ENCODE measurements at regions not wholly inside any gene's neighbourhood (a gene's known extent, or its start where the extent isn't known, plus 50 kb on each side); places are given as distances from the start of the nearest gene placed in this dataset.

DNA sequence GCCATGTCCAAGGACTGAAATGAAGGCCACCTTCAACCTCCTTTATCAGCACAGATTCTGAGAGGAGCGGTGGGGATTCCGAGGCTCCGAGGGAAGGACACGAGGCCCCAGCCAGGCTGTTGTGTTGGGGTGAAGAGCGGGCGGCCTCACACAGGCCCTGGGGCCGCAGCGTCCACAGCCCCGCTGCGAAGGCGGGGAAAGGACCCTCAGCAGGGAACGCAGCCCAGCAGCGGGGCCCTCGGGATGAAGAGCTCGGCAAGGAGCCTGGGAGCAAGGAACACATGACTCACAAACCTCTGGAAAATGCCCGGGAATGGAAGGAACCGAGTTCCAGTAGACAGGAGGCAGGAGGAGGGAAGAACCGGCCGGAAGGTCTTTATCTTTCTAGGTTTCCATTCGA lies 227.2 kb downstream of the BRD1 start:
- H3K27me3 ChIP-seq (ENCODE audit: control insufficient read depth, insufficient read depth, low read length) = no peaks in the 10 kb centered on the region
- H3K4me3 ChIP-seq (ENCODE audit: insufficient read depth, low read depth, low read length) = no peak overlapping the region
- no peaks in the 10 kb centered on the region for H3K36me3 ChIP-seq (replicated peaks; ENCODE audit: control insufficient read depth, insufficient read depth, low read length)
- DNase-seq = peak; percentile 51

DNA sequence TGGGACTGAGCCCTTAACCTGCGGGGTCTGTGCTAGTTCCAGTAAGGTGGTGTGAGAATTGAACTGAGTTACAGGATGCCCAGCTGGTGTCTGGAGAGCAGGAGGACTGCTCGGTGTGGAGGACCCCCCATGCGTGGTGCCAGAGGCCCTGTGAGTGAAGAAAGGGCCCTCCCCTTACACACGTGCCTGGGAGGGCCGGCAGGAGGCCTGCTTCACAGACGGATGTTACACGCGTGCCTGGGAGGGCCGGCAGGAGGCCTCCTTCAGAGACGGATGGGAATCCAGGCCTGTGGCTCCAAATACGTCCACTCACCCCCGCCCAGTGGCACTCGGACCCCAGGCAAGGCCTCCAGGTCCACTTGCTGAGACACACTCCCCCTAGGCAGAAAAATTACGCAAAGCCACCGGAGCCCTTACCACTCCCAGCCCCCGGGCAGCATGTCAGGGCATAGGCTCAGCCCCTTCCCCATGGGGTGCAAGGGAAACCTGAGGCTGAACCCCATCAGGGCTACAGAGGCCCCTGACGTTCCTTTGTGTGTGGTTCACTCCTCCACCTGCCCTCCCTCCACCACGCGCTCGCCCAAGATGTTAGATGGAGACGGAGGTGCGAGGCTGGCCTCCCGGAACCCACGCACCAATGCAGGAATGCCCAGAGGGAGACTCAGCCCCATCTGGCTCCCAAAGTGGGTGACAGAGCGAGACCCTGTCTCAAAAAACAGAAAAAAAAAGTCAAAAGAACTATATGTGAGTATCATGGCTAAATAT lies 227.8 kb downstream of the BRD1 start:
- no peaks in the 10 kb centered on the region for H3K27me3 ChIP-seq (ENCODE audit: control insufficient read depth, insufficient read depth, low read length)
- H3K4me3 ChIP-seq (ENCODE audit: insufficient read depth, low read depth, low read length) = no peak overlapping the region
- H3K36me3 ChIP-seq (replicated peaks; ENCODE audit: control insufficient read depth, insufficient read depth, low read length) = no peaks in the 10 kb centered on the region

DNA sequence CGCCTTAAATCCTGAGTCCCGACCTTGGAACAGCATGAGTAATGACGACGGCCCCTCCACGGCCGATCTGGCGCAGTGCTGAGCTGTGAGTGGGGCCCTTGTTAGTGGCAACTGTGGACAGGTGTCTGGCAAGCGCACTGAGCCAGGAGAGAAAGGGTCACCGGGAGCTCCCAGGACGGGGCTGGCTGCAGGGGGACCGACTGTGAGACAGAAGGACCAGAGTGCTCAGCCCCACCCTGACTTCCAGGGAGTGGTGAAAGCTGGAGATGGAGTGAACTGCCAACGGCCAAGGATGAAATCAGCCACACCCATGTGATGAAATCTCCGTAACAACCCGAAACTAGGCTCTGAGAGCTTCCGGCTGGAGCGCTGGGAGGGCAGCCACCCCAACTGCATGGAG lies 228.6 kb downstream of the BRD1 start:
- Histone ChIP-seq H3K36me3 (replicated peaks; ENCODE audit: control insufficient read depth, insufficient read depth, low read length) (no peaks in the 10 kb centered on the region), H3K4me3 (ENCODE audit: insufficient read depth, low read depth, low read length) (no peak overlapping the region), H3K27me3 (ENCODE audit: control insufficient read depth, insufficient read depth, low read length) (no peaks in the 10 kb centered on the region)
- DNase-seq = no peak

More for the DNA sequence above, 227.8 kb downstream of the BRD1 start:
- peak; percentile 40 for DNase-seq

DNA sequence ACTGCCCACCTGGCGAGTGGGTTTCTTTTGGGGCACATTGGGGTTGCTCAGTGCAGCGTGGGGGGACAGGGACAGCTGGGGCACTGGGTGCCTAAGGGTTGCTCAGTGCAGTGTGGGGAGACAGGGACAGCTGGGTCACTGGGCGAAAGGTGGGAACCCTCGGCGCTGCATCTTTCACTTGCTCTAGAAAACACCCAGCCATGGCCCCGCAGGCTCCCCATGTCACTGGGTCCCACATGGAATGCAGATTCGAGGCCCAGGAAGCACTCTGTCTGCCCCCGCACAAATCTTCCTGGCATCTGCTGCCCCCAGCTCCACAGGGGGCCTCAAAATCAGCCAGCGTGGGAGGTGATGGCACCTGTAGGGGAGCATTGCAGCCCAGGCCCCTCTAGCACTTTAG lies 229.3 kb downstream of the BRD1 start:
- Histone ChIP-seq H3K36me3 (replicated peaks; ENCODE audit: control insufficient read depth, insufficient read depth, low read length) (no peaks in the 10 kb centered on the region), H3K4me3 (ENCODE audit: insufficient read depth, low read depth, low read length) (no peak overlapping the region), H3K27me3 (ENCODE audit: control insufficient read depth, insufficient read depth, low read length) (no peaks in the 10 kb centered on the region)
- DNase-seq = no peak

DNA sequence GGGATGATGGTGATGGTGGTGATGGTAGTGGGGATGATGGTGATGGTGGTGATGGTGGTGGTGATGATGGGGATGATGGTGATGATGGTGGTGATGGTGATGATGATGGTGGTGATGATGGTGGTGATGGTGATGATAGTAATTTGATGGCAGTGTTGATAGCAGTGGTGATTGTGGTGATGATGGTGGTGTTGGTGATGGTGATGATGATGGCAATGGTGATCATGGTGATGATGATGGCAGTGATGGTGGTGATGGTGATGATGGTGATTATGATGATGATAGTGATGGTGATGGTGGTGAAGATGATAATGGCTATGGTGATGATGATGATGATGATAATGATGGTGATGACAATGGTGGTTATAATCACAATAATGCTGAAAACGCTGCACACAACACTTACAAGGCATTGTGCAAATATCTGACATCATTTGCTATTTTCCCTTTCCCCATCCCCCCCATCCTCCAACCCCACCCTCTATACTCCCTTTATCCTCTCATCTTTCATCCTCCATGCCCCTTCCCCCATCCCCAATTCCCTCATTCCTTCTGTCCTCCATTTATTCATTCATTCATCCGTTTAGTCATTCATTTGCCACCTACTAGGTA lies 230.1 kb downstream of the BRD1 start:
- no peak overlapping the region for H3K4me3 ChIP-seq (ENCODE audit: insufficient read depth, low read depth, low read length)
- DNase-seq = no peak
- no peaks in the 10 kb centered on the region for H3K36me3 ChIP-seq (replicated peaks; ENCODE audit: control insufficient read depth, insufficient read depth, low read length)
- no peaks in the 10 kb centered on the region for H3K27me3 ChIP-seq (ENCODE audit: control insufficient read depth, insufficient read depth, low read length)

DNA sequence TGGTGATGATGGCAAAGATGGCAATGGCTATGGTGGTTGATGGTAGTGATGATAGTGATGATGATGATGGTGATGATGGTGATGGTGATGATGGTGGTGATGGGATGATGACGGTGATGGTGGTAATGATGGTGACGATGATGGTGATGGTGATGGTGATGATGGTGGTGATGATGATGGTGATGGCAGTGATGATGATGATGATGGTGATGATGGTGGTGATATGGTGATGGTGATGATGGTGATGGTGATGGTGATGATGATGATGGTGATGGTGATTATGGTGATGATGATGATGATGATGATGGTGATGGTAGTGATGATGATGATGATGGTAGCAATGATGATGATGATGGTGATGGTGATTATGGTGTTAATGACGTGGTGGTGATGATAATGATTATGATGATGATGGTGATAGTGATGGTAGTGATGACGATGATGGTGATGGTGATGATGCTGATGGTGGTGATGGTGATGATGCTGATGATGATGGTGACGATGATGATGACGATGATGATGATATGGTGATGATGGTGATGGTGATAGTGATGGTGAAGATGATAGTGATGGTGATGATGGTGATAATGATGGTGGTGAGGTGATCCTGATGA lies 232.1 kb downstream of the BRD1 start:
- Histone ChIP-seq H3K4me3 (ENCODE audit: insufficient read depth, low read depth, low read length) (no peak overlapping the region), H3K27me3 (ENCODE audit: control insufficient read depth, insufficient read depth, low read length) (no peaks in the 10 kb centered on the region), H3K36me3 (replicated peaks; ENCODE audit: control insufficient read depth, insufficient read depth, low read length) (no peaks in the 10 kb centered on the region)
- DNase-seq = no peak

DNA sequence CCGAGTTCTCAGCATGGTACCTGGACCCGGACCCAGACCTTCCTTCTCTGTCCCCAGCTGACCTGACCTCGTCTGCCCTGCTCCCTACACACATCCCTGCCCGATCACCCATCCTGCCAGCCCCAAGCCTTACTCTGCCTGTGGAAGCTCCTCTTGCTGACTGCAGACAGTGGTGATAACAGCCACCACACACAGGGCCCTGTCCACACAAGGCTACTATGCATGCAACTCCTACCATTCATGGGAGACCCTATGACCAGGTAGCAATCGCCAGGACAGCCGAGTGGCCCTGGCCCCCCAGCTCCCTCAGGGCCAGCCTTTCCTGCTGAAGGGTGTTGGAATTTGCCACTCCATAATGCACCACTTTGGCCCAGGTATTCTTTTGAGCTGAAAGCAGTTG lies 233.6 kb downstream of the BRD1 start:
- no peaks in the 10 kb centered on the region for H3K27me3 ChIP-seq (ENCODE audit: control insufficient read depth, insufficient read depth, low read length)
- DNase-seq = no peak
- no peak overlapping the region for H3K4me3 ChIP-seq (ENCODE audit: insufficient read depth, low read depth, low read length)
- no peaks in the 10 kb centered on the region for H3K36me3 ChIP-seq (replicated peaks; ENCODE audit: control insufficient read depth, insufficient read depth, low read length)

DNA sequence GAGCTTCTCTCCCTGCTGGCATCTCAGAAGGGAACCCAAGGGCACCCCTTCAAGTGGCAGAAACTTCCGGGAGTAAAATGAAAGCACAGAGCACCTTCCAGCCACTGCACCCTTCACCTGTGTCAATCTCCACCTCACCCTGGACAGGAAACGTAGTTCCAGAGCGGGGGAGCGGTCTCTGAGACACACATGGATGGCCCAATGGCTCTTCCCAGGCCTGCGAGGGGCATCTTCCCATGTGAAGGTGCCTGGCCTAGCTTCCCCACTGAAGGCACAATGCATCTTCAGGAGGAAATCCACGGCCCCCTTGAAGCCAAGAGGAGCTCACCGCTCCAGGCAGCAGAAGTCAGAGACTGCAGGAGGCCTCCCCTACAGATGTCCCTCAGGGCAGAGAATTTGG lies 234.2 kb downstream of the BRD1 start:
- Histone ChIP-seq H3K27me3 (ENCODE audit: control insufficient read depth, insufficient read depth, low read length) (no peaks in the 10 kb centered on the region), H3K36me3 (replicated peaks; ENCODE audit: control insufficient read depth, insufficient read depth, low read length) (no peaks in the 10 kb centered on the region), H3K4me3 (ENCODE audit: insufficient read depth, low read depth, low read length) (no peak overlapping the region)
- DNase-seq = no peak

DNA sequence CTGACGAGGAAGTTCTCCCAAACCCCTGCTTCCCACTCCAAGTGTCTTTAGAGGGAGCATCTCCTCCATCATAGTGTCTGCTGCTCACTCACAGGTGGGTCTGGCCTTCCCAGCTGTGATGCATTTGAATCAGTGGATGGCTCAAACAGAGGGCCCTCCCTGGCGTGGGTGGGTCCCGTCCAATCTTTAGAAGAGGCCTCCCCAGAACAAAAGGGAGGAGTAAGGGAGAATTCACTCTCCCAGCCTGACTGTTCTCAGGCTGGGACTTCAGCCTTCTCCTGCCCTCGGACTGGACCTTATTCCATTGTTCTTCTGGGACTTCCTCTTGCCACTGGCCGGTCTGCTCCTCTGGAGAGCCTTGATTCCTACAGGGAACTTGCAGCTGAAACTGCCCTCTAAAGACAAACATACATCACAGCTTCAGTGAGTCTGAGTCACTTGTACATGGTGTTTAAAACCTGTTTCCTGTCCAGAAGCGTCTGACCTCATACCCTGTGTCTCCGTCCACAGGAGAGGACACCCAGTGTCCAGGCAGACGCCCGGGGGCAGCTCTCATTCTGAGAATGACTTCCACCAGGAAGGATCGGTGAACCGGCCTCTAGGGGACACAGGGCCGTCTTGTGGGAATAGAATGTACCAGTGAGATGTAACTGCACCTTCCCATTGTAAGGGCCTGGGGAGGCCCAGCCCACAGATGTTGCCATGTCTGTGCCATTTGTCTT lies 234.7 kb downstream of the BRD1 start:
- Histone ChIP-seq H3K4me3 (ENCODE audit: insufficient read depth, low read depth, low read length) (no peak overlapping the region), H3K27me3 (ENCODE audit: control insufficient read depth, insufficient read depth, low read length) (no peaks in the 10 kb centered on the region), H3K36me3 (replicated peaks; ENCODE audit: control insufficient read depth, insufficient read depth, low read length) (no peaks in the 10 kb centered on the region)
- DNase-seq = no peak

DNA sequence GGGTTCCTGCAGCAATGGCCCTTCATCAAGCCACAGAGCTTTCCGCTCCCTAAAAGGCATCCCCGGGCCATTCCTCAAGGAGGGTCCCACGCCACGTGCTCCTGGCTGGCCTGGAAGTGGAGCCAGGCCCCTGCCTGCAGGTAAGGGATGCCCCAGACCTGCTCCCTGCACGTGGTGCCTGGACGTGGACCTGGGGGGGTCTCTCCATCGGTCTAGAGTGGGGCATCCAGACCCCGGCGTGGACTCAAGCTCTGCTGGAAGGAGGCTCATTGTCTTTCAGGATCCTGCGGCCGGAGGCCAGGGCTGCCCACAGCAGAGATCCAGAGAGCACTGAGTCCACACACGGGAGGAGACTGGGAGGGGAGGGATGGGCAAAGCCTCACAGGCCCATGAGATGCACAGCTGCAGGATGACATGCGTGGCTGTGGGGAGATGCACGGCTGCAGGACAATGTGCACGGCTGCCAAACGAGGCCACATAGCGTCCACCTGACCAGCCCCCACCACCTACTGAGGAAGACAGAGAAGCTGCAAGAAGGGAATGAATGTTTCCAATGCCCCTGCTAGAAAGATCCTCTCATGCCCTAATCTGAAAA lies 236.7 kb downstream of the BRD1 start:
- H3K36me3 ChIP-seq (replicated peaks; ENCODE audit: control insufficient read depth, insufficient read depth, low read length) = no peaks in the 10 kb centered on the region
- no peaks in the 10 kb centered on the region for H3K27me3 ChIP-seq (ENCODE audit: control insufficient read depth, insufficient read depth, low read length)
- DNase-seq = peak; percentile 41
- no peak overlapping the region for H3K4me3 ChIP-seq (ENCODE audit: insufficient read depth, low read depth, low read length)

DNA sequence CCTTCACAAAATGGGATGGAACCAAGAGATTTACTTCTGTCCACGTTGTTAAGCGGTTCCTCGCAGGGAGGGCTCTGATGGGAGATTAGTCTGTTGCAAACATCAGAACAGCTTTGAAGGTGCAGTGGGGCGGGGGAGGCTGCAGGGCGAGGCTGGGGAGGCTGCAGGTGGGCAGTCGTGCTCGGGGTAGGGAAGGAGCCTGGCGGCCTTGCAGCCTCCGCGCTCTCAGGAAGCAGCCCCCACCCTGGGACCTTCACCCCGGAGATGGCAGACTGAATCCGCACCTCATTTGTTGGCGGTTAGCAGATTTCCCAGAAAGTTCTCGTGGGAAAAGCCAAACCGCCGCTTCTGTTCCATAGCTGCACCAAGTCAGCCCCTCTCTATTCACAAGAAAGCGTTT lies 237.3 kb downstream of the BRD1 start:
- no peak overlapping the region for H3K4me3 ChIP-seq (ENCODE audit: insufficient read depth, low read depth, low read length)
- DNase-seq = peak; percentile 43
- no peaks in the 10 kb centered on the region for H3K36me3 ChIP-seq (replicated peaks; ENCODE audit: control insufficient read depth, insufficient read depth, low read length)
- no peaks in the 10 kb centered on the region for H3K27me3 ChIP-seq (ENCODE audit: control insufficient read depth, insufficient read depth, low read length)

DNA sequence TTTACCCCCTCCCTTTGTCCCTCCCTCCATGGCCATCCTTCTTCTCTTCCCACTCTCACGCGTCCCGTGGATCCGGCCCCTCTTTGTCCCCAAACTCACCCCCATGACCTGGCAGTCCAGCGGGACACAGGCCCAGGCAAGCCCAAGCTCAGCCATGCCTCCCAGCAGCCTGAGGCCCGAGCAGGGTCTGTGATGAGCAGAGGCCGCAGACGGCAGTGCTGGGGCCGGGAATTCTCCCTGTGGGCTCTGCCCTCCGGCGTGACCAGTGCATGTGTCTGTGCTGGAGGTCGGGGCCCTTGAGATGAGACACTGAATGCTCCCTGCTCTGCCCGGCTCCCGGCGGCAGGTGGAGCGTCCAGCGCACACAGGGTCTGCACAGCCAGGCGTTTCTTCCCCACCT lies 237.9 kb downstream of the BRD1 start:
- no peaks in the 10 kb centered on the region for H3K36me3 ChIP-seq (replicated peaks; ENCODE audit: control insufficient read depth, insufficient read depth, low read length)
- H3K4me3 ChIP-seq (ENCODE audit: insufficient read depth, low read depth, low read length) = no peak overlapping the region
- H3K27me3 ChIP-seq (ENCODE audit: control insufficient read depth, insufficient read depth, low read length) = no peaks in the 10 kb centered on the region
- peak; percentile 41 for DNase-seq

DNA sequence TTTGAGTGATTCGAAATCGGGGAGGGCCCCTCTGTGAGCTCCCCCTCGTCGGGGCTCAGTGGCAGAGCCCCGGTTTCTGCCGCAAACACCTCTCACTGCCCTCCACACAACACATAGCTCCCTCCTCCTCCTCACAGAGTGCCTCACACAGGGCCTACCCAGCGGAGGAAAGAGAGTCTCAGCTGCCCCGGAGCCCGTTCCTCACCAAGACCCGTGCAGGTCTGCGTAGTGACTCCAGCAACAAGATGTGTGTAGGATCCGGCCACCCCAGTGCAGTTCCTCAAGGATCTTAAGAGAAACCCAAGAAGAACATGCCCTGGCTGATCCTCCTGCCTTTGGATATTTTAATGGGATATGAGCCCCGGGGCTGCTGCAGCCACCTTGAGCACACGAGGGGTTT lies 238.4 kb downstream of the BRD1 start:
- H3K4me3 ChIP-seq (ENCODE audit: insufficient read depth, low read depth, low read length) = no peak overlapping the region
- no peak for DNase-seq
- no peaks in the 10 kb centered on the region for H3K27me3 ChIP-seq (ENCODE audit: control insufficient read depth, insufficient read depth, low read length)
- no peaks in the 10 kb centered on the region for H3K36me3 ChIP-seq (replicated peaks; ENCODE audit: control insufficient read depth, insufficient read depth, low read length)

DNA sequence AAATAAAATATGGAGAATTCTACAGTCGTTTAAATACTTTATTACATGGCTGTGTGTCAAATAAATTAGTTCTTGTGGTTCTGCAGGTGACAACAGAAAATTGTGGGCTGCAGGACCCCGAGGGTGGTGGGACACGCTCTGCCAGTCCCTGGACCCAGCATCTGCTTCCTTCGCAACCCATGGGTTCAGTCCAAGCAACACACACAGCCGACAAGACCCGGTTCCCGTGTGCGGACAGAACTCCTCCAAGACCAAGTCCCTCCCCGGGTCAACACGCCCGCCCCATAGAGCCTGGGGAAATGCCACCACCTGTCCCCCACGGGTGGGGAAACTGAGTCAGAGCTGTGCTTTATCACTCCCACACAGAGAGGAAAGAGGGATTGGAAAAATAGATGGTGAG lies 238.9 kb downstream of the BRD1 start:
- no peaks in the 10 kb centered on the region for H3K27me3 ChIP-seq (ENCODE audit: control insufficient read depth, insufficient read depth, low read length)
- H3K4me3 ChIP-seq (ENCODE audit: insufficient read depth, low read depth, low read length) = no peak overlapping the region
- H3K36me3 ChIP-seq (replicated peaks; ENCODE audit: control insufficient read depth, insufficient read depth, low read length) = no peaks in the 10 kb centered on the region
- no peak for DNase-seq

Data from H7 (cell line).